OCI-LY3 (cell line): ENCODE measurements at regions not wholly inside any gene's neighbourhood (a gene's known extent, or its start where the extent isn't known, plus 50 kb on each side); places are given as distances from the start of the nearest gene placed in this dataset.

Source experiments
- H2AFZ ChIP-seq: fragments of 200-600, 300-600 bp; shearing (Covaris generic); 2 replicates; pipeline ENCODE4 v1.6.0; 2014; ENCODE audit warnings: antibody characterized with exemption, low read depth, low read length
- H3K27ac ChIP-seq: fragments of 200-600, 300-600 bp; sonication (generic); 2 replicates; pipeline ENCODE4 v1.5.1; 2014; ENCODE audit warnings: mild to moderate bottlenecking, low read length, moderate library complexity, mixed read lengths
- H3K27me3 ChIP-seq: fragments of 200-600, 300-600 bp; sonication (generic); 2 replicates; pipeline ENCODE4 v1.6.1; 2014; ENCODE audit warnings: low read depth, low read length, mixed read lengths
- H3K36me3 ChIP-seq: fragments of 200-600, 300-600 bp; sonication (generic); replicated peaks from 2 replicates; pipeline ENCODE3; 2014; ENCODE audit warnings: low read depth, low read length, mixed read lengths
- H3K4me1 ChIP-seq: fragments of 300-600, 200-600 bp; sonication (generic); 2 replicates; pipeline ENCODE4 v1.6.1; 2014; ENCODE audit warnings: low read length, mixed read lengths
- H3K4me2 ChIP-seq: fragments of 200-600, 300-600 bp; sonication (generic); 2 replicates; pipeline ENCODE4 v1.6.1; 2014; ENCODE audit warnings: low read length, mixed read lengths
- H3K4me3 ChIP-seq: fragments of 300-600, 200-600 bp; sonication (generic); 2 replicates; pipeline ENCODE4 v1.5.1; 2014; ENCODE audit warnings: antibody characterized with exemption, mild to moderate bottlenecking, low read length, moderate library complexity
- H3K79me2 ChIP-seq: fragments of 300-600, 200-600 bp; shearing (Covaris generic); 2 replicates; pipeline ENCODE4 v1.6.1; 2014; ENCODE audit warnings: mild to moderate bottlenecking, low read length, mixed read lengths
- H3K9ac ChIP-seq: fragments of 300-600, 200-600 bp; shearing (Covaris generic); 2 replicates; pipeline ENCODE4 v1.6.0; 2014; ENCODE audit warnings: mild to moderate bottlenecking, low read length, moderate library complexity
- H3K9me3 ChIP-seq: fragments of 200-600, 300-600 bp; shearing (Covaris generic); 2 replicates; pipeline ENCODE4 v1.6.1; 2014; ENCODE audit warnings: low read length, mixed read lengths; ENCODE audit not compliant: insufficient read depth
- H4K20me1 ChIP-seq: fragments of 200-600, 300-600 bp; sonication (generic); 2 replicates; pipeline ENCODE4 v1.6.1; 2016; ENCODE audit warnings: low read length, mixed read lengths; ENCODE audit not compliant: insufficient read depth
- EZH2phosphoT487 ChIP-seq: fragments of 200-600 bp; shearing (Covaris generic); IDR thresholded peaks from 2 replicates; pipeline ENCODE4 v1.6.1; 2018; ENCODE audit warnings: antibody characterized with exemption, mixed run types, low read depth
- TF ChIP-seq, protein P1 (sequence below): fragments of 200-600, 300-600 bp; sonication (generic); IDR thresholded peaks from 2 replicates; pipeline ENCODE4 v1.5.1; 2014; ENCODE audit warnings: antibody characterized with exemption, low read length, low read depth

DNA sequence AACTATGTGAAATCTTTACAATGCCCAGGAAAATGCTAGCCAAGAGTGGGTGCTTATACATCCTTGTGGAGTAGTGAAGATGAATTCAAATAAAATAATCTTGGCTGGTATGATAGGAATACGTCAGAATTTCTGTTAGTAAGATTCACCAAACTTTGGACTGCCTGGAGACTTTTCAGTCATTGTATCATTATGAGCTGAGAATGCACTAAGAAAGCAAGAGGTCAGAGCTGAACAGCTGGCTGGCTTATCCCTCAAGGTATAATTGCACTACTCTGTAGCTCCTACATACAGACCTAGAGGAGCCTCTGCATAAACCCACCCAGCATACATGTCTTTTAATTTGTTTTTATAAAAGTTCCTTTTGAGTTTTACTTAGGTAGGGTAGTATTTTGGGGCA is 568.5 kb upstream of the RIOK2 start:
- H3K9me3 ChIP-seq = no peaks in the 10 kb centered on the region
- H3K27ac ChIP-seq = no peak overlapping the region
- no peak overlapping the region for H3K9ac ChIP-seq
- TF ChIP-seq, protein P1, sequence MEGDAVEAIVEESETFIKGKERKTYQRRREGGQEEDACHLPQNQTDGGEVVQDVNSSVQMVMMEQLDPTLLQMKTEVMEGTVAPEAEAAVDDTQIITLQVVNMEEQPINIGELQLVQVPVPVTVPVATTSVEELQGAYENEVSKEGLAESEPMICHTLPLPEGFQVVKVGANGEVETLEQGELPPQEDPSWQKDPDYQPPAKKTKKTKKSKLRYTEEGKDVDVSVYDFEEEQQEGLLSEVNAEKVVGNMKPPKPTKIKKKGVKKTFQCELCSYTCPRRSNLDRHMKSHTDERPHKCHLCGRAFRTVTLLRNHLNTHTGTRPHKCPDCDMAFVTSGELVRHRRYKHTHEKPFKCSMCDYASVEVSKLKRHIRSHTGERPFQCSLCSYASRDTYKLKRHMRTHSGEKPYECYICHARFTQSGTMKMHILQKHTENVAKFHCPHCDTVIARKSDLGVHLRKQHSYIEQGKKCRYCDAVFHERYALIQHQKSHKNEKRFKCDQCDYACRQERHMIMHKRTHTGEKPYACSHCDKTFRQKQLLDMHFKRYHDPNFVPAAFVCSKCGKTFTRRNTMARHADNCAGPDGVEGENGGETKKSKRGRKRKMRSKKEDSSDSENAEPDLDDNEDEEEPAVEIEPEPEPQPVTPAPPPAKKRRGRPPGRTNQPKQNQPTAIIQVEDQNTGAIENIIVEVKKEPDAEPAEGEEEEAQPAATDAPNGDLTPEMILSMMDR = no peak
- no peak for TF ChIP-seq EZH2phosphoT487
- no peaks in the 10 kb centered on the region for H3K79me2 ChIP-seq
- H3K4me1 ChIP-seq = no peaks in the 10 kb centered on the region
- H3K27me3 ChIP-seq = no peaks in the 10 kb centered on the region
- H2AFZ ChIP-seq = no peak overlapping the region
- no peak overlapping the region for H3K4me3 ChIP-seq
- no peaks in the 10 kb centered on the region for H4K20me1 ChIP-seq
- no peak overlapping the region for H3K4me2 ChIP-seq
- H3K36me3 ChIP-seq = no peaks in the 10 kb centered on the region

DNA sequence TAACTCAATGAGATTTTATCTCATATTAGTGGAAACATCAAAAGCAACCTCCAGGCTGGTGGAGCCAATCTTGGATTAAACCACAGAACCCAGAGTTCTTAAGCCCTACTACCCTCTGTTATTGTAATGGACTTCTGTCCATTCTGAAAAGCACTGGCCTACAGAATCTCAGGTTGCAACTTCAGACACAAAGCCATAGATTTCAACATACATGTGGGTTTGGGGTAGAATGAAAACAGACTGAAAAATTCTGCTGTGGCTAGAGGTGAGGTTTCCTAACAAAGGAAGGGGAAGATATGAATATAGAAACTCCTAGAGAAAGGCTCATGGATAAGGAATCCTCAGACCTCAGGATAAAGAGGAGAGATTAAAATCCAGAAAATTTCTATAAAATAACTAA is 569.8 kb upstream of the RIOK2 start:
- Histone ChIP-seq H3K9ac (no peak overlapping the region), H2AFZ (no peak overlapping the region), H3K4me1 (no peaks in the 10 kb centered on the region), H3K36me3 (no peaks in the 10 kb centered on the region), H3K4me2 (no peak overlapping the region), H3K4me3 (no peak overlapping the region), H3K27me3 (no peaks in the 10 kb centered on the region), H3K27ac (no peak overlapping the region), H4K20me1 (no peaks in the 10 kb centered on the region), H3K79me2 (no peaks in the 10 kb centered on the region), H3K9me3 (no peaks in the 10 kb centered on the region)
- TF ChIP-seq, protein P1 = no peak
- no peak for TF ChIP-seq EZH2phosphoT487

DNA sequence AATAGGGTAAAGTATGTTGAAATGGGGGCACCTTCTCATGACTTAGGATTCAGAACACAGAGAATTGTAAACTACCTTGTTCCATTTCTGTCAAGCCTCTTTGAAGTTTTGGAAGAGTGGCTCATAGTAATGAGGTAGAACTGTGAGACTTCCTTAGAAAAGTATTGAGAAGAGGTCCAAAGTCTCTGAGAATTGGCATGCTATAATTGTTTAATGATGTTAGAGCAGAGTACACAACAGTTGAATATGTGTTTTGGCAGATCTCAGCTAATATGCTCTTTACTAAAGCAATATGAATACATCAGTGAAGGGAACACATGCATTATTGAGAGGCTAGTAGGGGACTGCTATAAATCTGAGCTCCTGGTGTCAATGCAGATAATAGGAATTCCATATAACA is 579.4 kb upstream of the RIOK2 start:
- TF ChIP-seq, protein P1 = no peak
- no peak for TF ChIP-seq EZH2phosphoT487
- H3K9ac ChIP-seq = no peak overlapping the region
- H3K4me3 ChIP-seq = no peak overlapping the region
- H3K4me1 ChIP-seq = no peaks in the 10 kb centered on the region
- H4K20me1 ChIP-seq = no peaks in the 10 kb centered on the region
- no peaks in the 10 kb centered on the region for H3K79me2 ChIP-seq
- no peaks in the 10 kb centered on the region for H3K9me3 ChIP-seq
- no peak overlapping the region for H3K27ac ChIP-seq
- no peak overlapping the region for H2AFZ ChIP-seq
- H3K4me2 ChIP-seq = no peak overlapping the region
- no peaks in the 10 kb centered on the region for H3K36me3 ChIP-seq
- H3K27me3 ChIP-seq = no peaks in the 10 kb centered on the region

DNA sequence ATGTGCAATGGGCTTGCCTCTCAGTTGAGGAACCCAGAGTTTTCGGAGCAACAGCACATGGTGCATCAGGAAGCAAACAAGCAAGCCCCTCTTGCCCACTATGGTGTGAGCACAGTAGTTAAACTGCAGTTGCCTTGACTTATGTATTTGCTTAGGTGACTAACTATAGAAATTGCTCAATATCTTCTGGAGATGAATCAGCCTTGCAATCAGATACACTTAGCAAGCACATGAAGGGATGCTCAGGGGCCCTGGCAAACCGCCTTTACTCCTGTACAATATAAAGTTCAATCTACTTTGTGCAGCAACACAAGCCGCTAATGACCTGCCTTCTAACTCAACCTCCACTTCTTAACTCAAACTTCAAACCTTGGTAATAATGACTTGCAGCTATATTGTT is 581.7 kb upstream of the RIOK2 start:
- H2AFZ ChIP-seq = no peak overlapping the region
- H3K36me3 ChIP-seq = no peaks in the 10 kb centered on the region
- no peaks in the 10 kb centered on the region for H3K4me1 ChIP-seq
- H3K4me3 ChIP-seq = no peak overlapping the region
- no peaks in the 10 kb centered on the region for H3K79me2 ChIP-seq
- no peaks in the 10 kb centered on the region for H3K27me3 ChIP-seq
- H3K27ac ChIP-seq = no peak overlapping the region
- no peak overlapping the region for H3K9ac ChIP-seq
- H3K4me2 ChIP-seq = no peak overlapping the region
- no peaks in the 10 kb centered on the region for H4K20me1 ChIP-seq
- H3K9me3 ChIP-seq = no peaks in the 10 kb centered on the region
- TF ChIP-seq EZH2phosphoT487 = no peak
- TF ChIP-seq, protein P1 = no peak
